HEK293 (cell line): ENCODE measurements at regions not wholly inside any gene's neighbourhood (a gene's known extent, or its start where the extent isn't known, plus 50 kb on each side); places are given as distances from the start of the nearest gene placed in this dataset.

Experiments
- CTCF ChIA-PET: fragments of 350-600 bp; formaldehyde crosslinking; extraction: SDS; loops from one replicate; lab custom pipeline; 2021; ENCODE audit warnings: antibody characterized with exemption; lab: Yijun Ruan, JAX
- POLR2A ChIA-PET: fragments of 300-600 bp; formaldehyde crosslinking; extraction: SDS; loops from one replicate; lab custom pipeline; 2020; ENCODE audit warnings: antibody characterized with exemption, inconsistent platforms; lab: Yijun Ruan, JAX
- H3K27ac ChIP-seq: fragments of 200-500 bp; sonication (Bioruptor generic); 2 replicates; pipeline ENCODE4 v1.5.1; 2014; ENCODE audit warnings: low read depth, low read length, control low read depth, inconsistent platforms; ENCODE audit errors: extremely low read depth
- H3K36me3 ChIP-seq, 2 experiments: fragments of 200-500 bp in 1 of 2; sonication (Bioruptor generic) in 1 of 2; 1 replicate in 1 of 2; 2 replicates in 1 of 2; pipeline ENCODE4 v1.5.1; 2014 to 2017; ENCODE audit warnings: inconsistent platforms in 2 of 2, low read length in 2 of 2; ENCODE audit not compliant: control insufficient read depth in 2 of 2, insufficient read depth in 1 of 2
- H3K4me1 ChIP-seq: fragments of 200-500 bp; sonication (Bioruptor generic); 2 replicates; pipeline ENCODE4 v1.5.1; 2014; ENCODE audit warnings: mild to moderate bottlenecking, low read length, inconsistent platforms; ENCODE audit not compliant: control insufficient read depth, insufficient read depth
- H3K4me3 ChIP-seq: 2 replicates; pipeline ENCODE4 v1.5.1; 2011; ENCODE audit warnings: low read depth, mild to moderate bottlenecking, control low read depth, low read length, moderate library complexity
- H3K9me3 ChIP-seq: fragments of 200-500 bp; sonication (Bioruptor generic); 2 replicates; pipeline ENCODE4 v1.5.1; 2014; ENCODE audit warnings: low read depth, low read length, inconsistent platforms; ENCODE audit not compliant: control insufficient read depth, insufficient read depth
- IKZF3 ChIP-seq: fragments of 450-650 bp; IDR thresholded peaks from 2 replicates; pipeline ENCODE4 v1.5.0; 2018; ENCODE audit warnings: missing biosample characterization, mild to moderate bottlenecking, missing genetic modification characterization, moderate library complexity
- KLF17 ChIP-seq: fragments of 450-650 bp; formaldehyde crosslinking; IDR thresholded peaks from 2 replicates; pipeline ENCODE4 v1.5.1; 2016; ENCODE audit warnings: missing biosample characterization, missing genetic modification characterization
- PRDM4 ChIP-seq: fragments of 450-650 bp; formaldehyde crosslinking; IDR thresholded peaks from 2 replicates; pipeline ENCODE4 v1.5.1; 2017; ENCODE audit warnings: missing biosample characterization, missing genetic modification characterization
- TCF7L2 ChIP-seq: IDR thresholded peaks from 2 replicates; pipeline ENCODE4 v1.6.1; 2011; ENCODE audit warnings: low read depth, mild to moderate bottlenecking, inconsistent platforms, low read length, moderate library complexity, borderline replicate concordance
- YY1 ChIP-seq: fragments of 450-650 bp; formaldehyde crosslinking; IDR thresholded peaks from 2 replicates; pipeline ENCODE4 v1.5.1; 2018; ENCODE audit warnings: missing biosample characterization, missing genetic modification characterization
- ZBTB44 ChIP-seq: fragments of 450-650 bp; IDR thresholded peaks from 2 replicates; pipeline ENCODE4 v1.5.1; 2018; ENCODE audit warnings: missing biosample characterization, mild to moderate bottlenecking, missing genetic modification characterization
- ZBTB48 ChIP-seq: fragments of 450-650 bp; formaldehyde crosslinking; IDR thresholded peaks from 2 replicates; pipeline ENCODE4 v1.5.1; 2016; ENCODE audit warnings: missing biosample characterization, missing genetic modification characterization
- ZNF112 ChIP-seq: fragments of 450-650 bp; formaldehyde crosslinking; IDR thresholded peaks from 2 replicates; pipeline ENCODE4 v1.5.0; 2017; ENCODE audit warnings: missing biosample characterization, missing genetic modification characterization
- ZNF174 ChIP-seq: fragments of 450-650 bp; formaldehyde crosslinking; IDR thresholded peaks from 2 replicates; pipeline ENCODE4 v1.5.0; 2017; ENCODE audit warnings: missing biosample characterization, mild to moderate bottlenecking, missing genetic modification characterization
- ZNF184 ChIP-seq: fragments of 450-650 bp; IDR thresholded peaks from 2 replicates; pipeline ENCODE4 v1.5.1; 2018; ENCODE audit warnings: missing biosample characterization, mild to moderate bottlenecking, missing genetic modification characterization
- ZNF223 ChIP-seq: fragments of 450-650 bp; formaldehyde crosslinking; IDR thresholded peaks from 2 replicates; pipeline ENCODE4 v1.5.1; 2016; ENCODE audit warnings: missing biosample characterization, missing genetic modification characterization
- ZNF248 ChIP-seq: fragments of 450-650 bp; formaldehyde crosslinking; IDR thresholded peaks from 2 replicates; pipeline ENCODE4 v1.5.1; 2017; ENCODE audit warnings: missing biosample characterization, missing genetic modification characterization
- ZNF302 ChIP-seq: fragments of 450-650 bp; formaldehyde crosslinking; IDR thresholded peaks from 2 replicates; pipeline ENCODE4 v1.5.1; 2016; ENCODE audit warnings: missing biosample characterization, missing genetic modification characterization, low read depth
- ZNF521 ChIP-seq: fragments of 450-650 bp; formaldehyde crosslinking; IDR thresholded peaks from 2 replicates; pipeline ENCODE4 v1.5.1; 2017; ENCODE audit warnings: missing biosample characterization, mild to moderate bottlenecking, missing genetic modification characterization
- ZNF544 ChIP-seq: fragments of 450-650 bp; formaldehyde crosslinking; IDR thresholded peaks from 2 replicates; pipeline ENCODE4 v1.5.0; 2017; ENCODE audit warnings: missing biosample characterization, missing genetic modification characterization
- ZNF558 ChIP-seq: fragments of 450-650 bp; formaldehyde crosslinking; IDR thresholded peaks from 2 replicates; pipeline ENCODE4 v1.5.1; 2016; ENCODE audit warnings: missing biosample characterization, missing genetic modification characterization
- ZNF701 ChIP-seq: fragments of 450-650 bp; formaldehyde crosslinking; IDR thresholded peaks from 2 replicates; pipeline ENCODE4 v1.5.1; 2016; ENCODE audit warnings: missing biosample characterization, missing genetic modification characterization
- TF ChIP-seq, protein P1 (sequence below): fragments of 450-650 bp; formaldehyde crosslinking; IDR thresholded peaks from 2 replicates; pipeline ENCODE4 v1.5.1; 2016; ENCODE audit warnings: missing biosample characterization, missing genetic modification characterization
- TF ChIP-seq, protein P2 (sequence below): fragments of 450-650 bp; formaldehyde crosslinking; IDR thresholded peaks from 2 replicates; pipeline ENCODE4; 2016; ENCODE audit warnings: missing biosample characterization, missing genetic modification characterization

GRCh38 chr14:58716706-58717105, 78.9 kb downstream of the DACT1 start:
- TF ChIP-seq PRDM4 (tag by site-specific recombination), result no peak
- TF ChIP-seq ZNF701, result no peak
- no peak for TF ChIP-seq ZNF174 (tag by site-specific recombination)
- TF ChIP-seq YY1 (tag by site-specific recombination), result no peak
- TF ChIP-seq, protein P1, sequence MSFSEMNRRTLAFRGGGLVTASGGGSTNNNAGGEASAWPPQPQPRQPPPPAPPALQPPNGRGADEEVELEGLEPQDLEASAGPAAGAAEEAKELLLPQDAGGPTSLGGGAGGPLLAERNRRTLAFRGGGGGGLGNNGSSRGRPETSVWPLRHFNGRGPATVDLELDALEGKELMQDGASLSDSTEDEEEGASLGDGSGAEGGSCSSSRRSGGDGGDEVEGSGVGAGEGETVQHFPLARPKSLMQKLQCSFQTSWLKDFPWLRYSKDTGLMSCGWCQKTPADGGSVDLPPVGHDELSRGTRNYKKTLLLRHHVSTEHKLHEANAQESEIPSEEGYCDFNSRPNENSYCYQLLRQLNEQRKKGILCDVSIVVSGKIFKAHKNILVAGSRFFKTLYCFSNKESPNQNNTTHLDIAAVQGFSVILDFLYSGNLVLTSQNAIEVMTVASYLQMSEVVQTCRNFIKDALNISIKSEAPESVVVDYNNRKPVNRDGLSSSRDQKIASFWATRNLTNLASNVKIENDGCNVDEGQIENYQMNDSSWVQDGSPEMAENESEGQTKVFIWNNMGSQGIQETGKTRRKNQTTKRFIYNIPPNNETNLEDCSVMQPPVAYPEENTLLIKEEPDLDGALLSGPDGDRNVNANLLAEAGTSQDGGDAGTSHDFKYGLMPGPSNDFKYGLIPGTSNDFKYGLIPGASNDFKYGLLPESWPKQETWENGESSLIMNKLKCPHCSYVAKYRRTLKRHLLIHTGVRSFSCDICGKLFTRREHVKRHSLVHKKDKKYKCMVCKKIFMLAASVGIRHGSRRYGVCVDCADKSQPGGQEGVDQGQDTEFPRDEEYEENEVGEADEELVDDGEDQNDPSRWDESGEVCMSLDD (tag by site-specific recombination), result no peak
- TF ChIP-seq ZNF248 (tag by site-specific recombination), result no peak
- TF ChIP-seq ZNF558 (tag by site-specific recombination), result no peak
- TF ChIP-seq IKZF3 (tag by site-specific recombination), result no peak
- TF ChIP-seq KLF17 (tag by site-specific recombination), result no peak
- TF ChIP-seq, protein P2, sequence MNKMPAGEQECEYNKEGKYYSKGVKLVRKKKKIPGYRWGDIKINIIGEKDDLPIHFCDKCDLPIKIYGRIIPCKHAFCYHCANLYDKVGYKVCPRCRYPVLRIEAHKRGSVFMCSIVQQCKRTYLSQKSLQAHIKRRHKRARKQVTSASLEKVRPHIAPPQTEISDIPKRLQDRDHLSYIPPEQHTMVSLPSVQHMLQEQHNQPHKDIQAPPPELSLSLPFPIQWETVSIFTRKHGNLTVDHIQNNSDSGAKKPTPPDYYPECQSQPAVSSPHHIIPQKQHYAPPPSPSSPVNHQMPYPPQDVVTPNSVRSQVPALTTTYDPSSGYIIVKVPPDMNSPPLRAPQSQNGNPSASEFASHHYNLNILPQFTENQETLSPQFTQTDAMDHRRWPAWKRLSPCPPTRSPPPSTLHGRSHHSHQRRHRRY (tag by site-specific recombination), result no peak
- TF ChIP-seq ZNF544, result no peak
- no peak for TF ChIP-seq ZBTB44 (tag by site-specific recombination)
- TF ChIP-seq TCF7L2, result no peak
- no peak for TF ChIP-seq ZNF112 (tag by site-specific recombination)
- TF ChIP-seq ZNF184 (tag by site-specific recombination), result no peak
- no peak for TF ChIP-seq ZNF302
- no peak for TF ChIP-seq ZNF223
- no peak for TF ChIP-seq ZNF521 (tag by site-specific recombination)
- TF ChIP-seq ZBTB48, result no peak
- TF ChIP-seq, all 188 proteins: peak for 0

More at GRCh38 chr14:58716706-58717105, 78.9 kb downstream of the DACT1 start:
- no peaks in the 10 kb centered on the region for H3K9me3 ChIP-seq
- ChIA-PET CTCF (no interaction called here), POLR2A (no interaction called here)
- no peak overlapping the region for H3K27ac ChIP-seq
- no peaks in the 10 kb centered on the region for H3K4me1 ChIP-seq
- no peak overlapping the region for H3K4me3 ChIP-seq
- H3K36me3 ChIP-seq, result no peaks in the 10 kb centered on the region
